H1 (cell line): ENCODE measurements at regions not wholly inside any gene's neighbourhood (a gene's known extent, or its start where the extent isn't known, plus 50 kb on each side); places are given as distances from the start of the nearest gene placed in this dataset.

Experiments
- CHD7 ChIP-seq: fragments of 300-600 bp; sonication (generic); IDR thresholded peaks from 2 replicates; pipeline ENCODE4 v1.7.1; 2012; ENCODE audit warnings: low read length, moderate library complexity, mild to moderate bottlenecking, inconsistent platforms; ENCODE audit not compliant: insufficient replicate concordance
- GTF2F1 ChIP-seq: IDR thresholded peaks from 2 replicates; pipeline ENCODE4 v1.6.1; 2012; ENCODE audit warnings: low read depth, low read length, improper control_type of control experiment, borderline replicate concordance
- RAD21 ChIP-seq, 2 experiments: IDR thresholded peaks in 1 of 2; conservative IDR thresholded peaks in 1 of 2; 2 replicates each; pipeline ENCODE4 v1.6.1; 2011; ENCODE audit warnings: low read depth in 2 of 2, low read length in 2 of 2, improper control_type of control experiment in 1 of 2, inconsistent platforms in 1 of 2, mild to moderate bottlenecking in 1 of 2, moderate library complexity in 1 of 2
- SAP30 ChIP-seq: fragments of 300-600 bp; sonication (generic); IDR thresholded peaks from 2 replicates; pipeline ENCODE4 v1.7.1; 2012; ENCODE audit warnings: low read length, moderate library complexity, mild to moderate bottlenecking, inconsistent platforms; ENCODE audit not compliant: insufficient read depth, insufficient replicate concordance
- TAF7 ChIP-seq: optimal IDR thresholded peaks from 2 replicates; pipeline ENCODE3; 2011; ENCODE audit warnings: low read depth, mild to moderate bottlenecking, inconsistent platforms, low read length, moderate library complexity, borderline replicate concordance

- TF ChIP-seq CHD7 (no peak), SAP30 (no peak), TAF7 (no peak), RAD21 (IDR thresholded peaks at IDR 0.05 in 1 of 2, conservative IDR thresholded peaks at IDR 0.05 in 1 of 2; ENCODE audit: low read depth in 2 of 2, low read length in 2 of 2) (no peak), GTF2F1 (no peak)
These were observed 340.0 kb downstream of the NPHP4 start (continued) for GRCh38 chr1:5651964-5652821.
